ENCODE measurements at regions not wholly inside any gene's neighbourhood (a gene's known extent, or its start where the extent isn't known, plus 50 kb on each side); places are given as distances from the start of the nearest gene placed in this dataset.

GRCh38 chr5:87105577-87105976 is 162.1 kb upstream of the RASA1 start:
- TF ChIP-seq NFIC (IDR thresholded peaks at IDR 0.05): no peak

- TF ChIP-seq, protein P1, sequence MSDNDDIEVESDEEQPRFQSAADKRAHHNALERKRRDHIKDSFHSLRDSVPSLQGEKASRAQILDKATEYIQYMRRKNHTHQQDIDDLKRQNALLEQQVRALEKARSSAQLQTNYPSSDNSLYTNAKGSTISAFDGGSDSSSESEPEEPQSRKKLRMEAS (IDR thresholded peaks at IDR 0.05): no peak
- no peak for TF ChIP-seq CEBPB (IDR thresholded peaks at IDR 0.05)
These were observed 157.9 kb upstream of the RASA1 start for GRCh38 chr5:87109746-87110145.

GRCh38 chr5:87110721-87111120 is 157.0 kb upstream of the RASA1 start:
- TF ChIP-seq TEAD4 (IDR thresholded peaks at IDR 0.05) (no peak), RAD21 (IDR thresholded peaks at IDR 0.05; ENCODE audit: low read depth) (no peak), FOXM1 (IDR thresholded peaks at IDR 0.05; ENCODE audit: borderline replicate concordance, low read depth) (no peak), NFIC (IDR thresholded peaks at IDR 0.05) (no peak), USF1 (IDR thresholded peaks at IDR 0.05) (no peak), EGR1 (IDR thresholded peaks at IDR 0.05) (no peak), CEBPB (IDR thresholded peaks at IDR 0.05) (no peak), TCF12 (IDR thresholded peaks at IDR 0.05; ENCODE audit: low read depth) (no peak), CREB1 (IDR thresholded peaks at IDR 0.05; ENCODE audit: low read depth) (no peak), EP300 (IDR thresholded peaks at IDR 0.05; ENCODE audit: borderline replicate concordance) (no peak), TAF1 (IDR thresholded peaks at IDR 0.05; ENCODE audit: low read depth) (no peak), YY1 (IDR thresholded peaks at IDR 0.05; ENCODE audit: low read depth) (no peak), ZBTB7A (IDR thresholded peaks at IDR 0.05; ENCODE audit: low read depth) (no peak)
- TF ChIP-seq, protein P1 (IDR thresholded peaks at IDR 0.05): no peak
- TF ChIP-seq, protein P2, sequence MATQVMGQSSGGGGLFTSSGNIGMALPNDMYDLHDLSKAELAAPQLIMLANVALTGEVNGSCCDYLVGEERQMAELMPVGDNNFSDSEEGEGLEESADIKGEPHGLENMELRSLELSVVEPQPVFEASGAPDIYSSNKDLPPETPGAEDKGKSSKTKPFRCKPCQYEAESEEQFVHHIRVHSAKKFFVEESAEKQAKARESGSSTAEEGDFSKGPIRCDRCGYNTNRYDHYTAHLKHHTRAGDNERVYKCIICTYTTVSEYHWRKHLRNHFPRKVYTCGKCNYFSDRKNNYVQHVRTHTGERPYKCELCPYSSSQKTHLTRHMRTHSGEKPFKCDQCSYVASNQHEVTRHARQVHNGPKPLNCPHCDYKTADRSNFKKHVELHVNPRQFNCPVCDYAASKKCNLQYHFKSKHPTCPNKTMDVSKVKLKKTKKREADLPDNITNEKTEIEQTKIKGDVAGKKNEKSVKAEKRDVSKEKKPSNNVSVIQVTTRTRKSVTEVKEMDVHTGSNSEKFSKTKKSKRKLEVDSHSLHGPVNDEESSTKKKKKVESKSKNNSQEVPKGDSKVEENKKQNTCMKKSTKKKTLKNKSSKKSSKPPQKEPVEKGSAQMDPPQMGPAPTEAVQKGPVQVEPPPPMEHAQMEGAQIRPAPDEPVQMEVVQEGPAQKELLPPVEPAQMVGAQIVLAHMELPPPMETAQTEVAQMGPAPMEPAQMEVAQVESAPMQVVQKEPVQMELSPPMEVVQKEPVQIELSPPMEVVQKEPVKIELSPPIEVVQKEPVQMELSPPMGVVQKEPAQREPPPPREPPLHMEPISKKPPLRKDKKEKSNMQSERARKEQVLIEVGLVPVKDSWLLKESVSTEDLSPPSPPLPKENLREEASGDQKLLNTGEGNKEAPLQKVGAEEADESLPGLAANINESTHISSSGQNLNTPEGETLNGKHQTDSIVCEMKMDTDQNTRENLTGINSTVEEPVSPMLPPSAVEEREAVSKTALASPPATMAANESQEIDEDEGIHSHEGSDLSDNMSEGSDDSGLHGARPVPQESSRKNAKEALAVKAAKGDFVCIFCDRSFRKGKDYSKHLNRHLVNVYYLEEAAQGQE (IDR thresholded peaks at IDR 0.05; ENCODE audit: low read depth): no peak

- TF ChIP-seq, protein P1 (IDR thresholded peaks at IDR 0.05): no peak
- TF ChIP-seq TEAD4 (IDR thresholded peaks at IDR 0.05) (no peak), CEBPB (IDR thresholded peaks at IDR 0.05) (no peak), ZBTB7A (IDR thresholded peaks at IDR 0.05; ENCODE audit: low read depth) (no peak), FOXM1 (IDR thresholded peaks at IDR 0.05; ENCODE audit: borderline replicate concordance, low read depth) (no peak), USF1 (IDR thresholded peaks at IDR 0.05) (no peak), TAF1 (IDR thresholded peaks at IDR 0.05; ENCODE audit: low read depth) (no peak)
These were observed 153.8 kb upstream of the RASA1 start for GRCh38 chr5:87113861-87114260.

DNA sequence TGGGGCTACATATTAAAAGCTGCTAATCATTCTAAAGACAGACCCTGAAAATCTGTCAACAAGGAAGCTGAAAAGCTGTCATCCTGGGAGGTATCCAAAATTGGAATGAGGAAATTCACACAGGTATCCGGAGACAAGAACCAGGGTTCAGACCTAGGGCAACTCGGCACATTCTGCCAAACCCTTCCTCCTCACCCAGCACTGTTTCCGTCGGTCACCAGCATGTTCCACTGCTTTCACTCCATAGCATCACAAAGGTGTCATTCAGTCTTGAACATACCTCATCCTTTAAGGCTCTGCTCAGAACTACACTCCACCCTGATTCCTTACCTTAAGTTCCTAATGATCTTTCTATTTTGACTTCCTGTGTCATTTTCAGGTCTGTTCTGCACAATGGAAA is 153.1 kb upstream of the RASA1 start:
- TF ChIP-seq USF1 (IDR thresholded peaks at IDR 0.05) (no peak), ZBTB7A (IDR thresholded peaks at IDR 0.05; ENCODE audit: low read depth) (no peak), FOXM1 (IDR thresholded peaks at IDR 0.05; ENCODE audit: borderline replicate concordance, low read depth) (no peak), EP300 (IDR thresholded peaks at IDR 0.05; ENCODE audit: borderline replicate concordance) (no peak), TEAD4 (IDR thresholded peaks at IDR 0.05) (no peak), TCF12 (IDR thresholded peaks at IDR 0.05; ENCODE audit: low read depth) (no peak), CEBPB (IDR thresholded peaks at IDR 0.05) (no peak), YY1 (IDR thresholded peaks at IDR 0.05; ENCODE audit: low read depth) (no peak), RAD21 (IDR thresholded peaks at IDR 0.05; ENCODE audit: low read depth) (no peak), EGR1 (IDR thresholded peaks at IDR 0.05) (no peak), CREB1 (IDR thresholded peaks at IDR 0.05; ENCODE audit: low read depth) (no peak), TAF1 (IDR thresholded peaks at IDR 0.05; ENCODE audit: low read depth) (no peak)
- TF ChIP-seq, protein P2 (IDR thresholded peaks at IDR 0.05; ENCODE audit: low read depth): no peak

GRCh38 chr5:87115839-87116364 is 151.8 kb upstream of the RASA1 start:
- TF ChIP-seq FOXM1 (IDR thresholded peaks at IDR 0.05; ENCODE audit: borderline replicate concordance, low read depth) (no peak), TAF1 (IDR thresholded peaks at IDR 0.05; ENCODE audit: low read depth) (no peak), NFIC (IDR thresholded peaks at IDR 0.05) (no peak), CREB1 (IDR thresholded peaks at IDR 0.05; ENCODE audit: low read depth) (no peak), TCF12 (IDR thresholded peaks at IDR 0.05; ENCODE audit: low read depth) (no peak), EGR1 (IDR thresholded peaks at IDR 0.05) (no peak), YY1 (IDR thresholded peaks at IDR 0.05; ENCODE audit: low read depth) (no peak), RAD21 (IDR thresholded peaks at IDR 0.05; ENCODE audit: low read depth) (no peak), USF1 (IDR thresholded peaks at IDR 0.05) (no peak), ZBTB7A (IDR thresholded peaks at IDR 0.05; ENCODE audit: low read depth) (no peak), EP300 (IDR thresholded peaks at IDR 0.05; ENCODE audit: borderline replicate concordance) (no peak), TEAD4 (IDR thresholded peaks at IDR 0.05) (no peak), CEBPB (IDR thresholded peaks at IDR 0.05) (no peak)
- TF ChIP-seq, protein P2 (IDR thresholded peaks at IDR 0.05; ENCODE audit: low read depth): no peak
- TF ChIP-seq, protein P1 (IDR thresholded peaks at IDR 0.05): no peak
